ENCODE measurements at regions not wholly inside any gene's neighbourhood (a gene's known extent, or its start where the extent isn't known, plus 50 kb on each side); places are given as distances from the start of the nearest gene placed in this dataset.

- no peak for TF ChIP-seq POLR2AphosphoS5 (IDR thresholded peaks at IDR 0.05)
- no peak for TF ChIP-seq CTCF (IDR thresholded peaks at IDR 0.05)
- TF ChIP-seq POLR2A (IDR thresholded peaks at IDR 0.05; ENCODE audit: low read depth) = no peak
- TF ChIP-seq EP300 (IDR thresholded peaks at IDR 0.05) = no peak
Measured at GRCh38 chr2:198702796-198703195, 754.9 kb downstream of the SATB2 start.

Measured in esophagus muscularis mucosa (tissue), 4 donors.